Spinal cord (tissue), 9 donors: ENCODE measurements at regions not wholly inside any gene's neighbourhood (a gene's known extent, or its start where the extent isn't known, plus 50 kb on each side); places are given as distances from the start of the nearest gene placed in this dataset.

ENCODE experiments used
- DNase-seq, 6 donors: peaks; one replicate each; pipeline versions ENCODE4 v3.0.0 to v3.0.0-alpha.2; 2013 to 2015; ENCODE audit warnings: low spot score in 6 of 6, low read depth in 4 of 6
- H3K27ac ChIP-seq: one replicate; pipeline ENCODE4 v1.5.1; 2013; ENCODE audit warnings: low read depth, low read length, control low read depth
- H3K27me3 ChIP-seq: one replicate; pipeline ENCODE4 v1.6.1; 2013; ENCODE audit warnings: low read length; ENCODE audit not compliant: control insufficient read depth, insufficient read depth
- H3K36me3 ChIP-seq: one replicate; pipeline ENCODE4 v1.6.1; 2013; ENCODE audit warnings: low read length; ENCODE audit not compliant: control insufficient read depth, insufficient read depth
- H3K4me1 ChIP-seq: one replicate; pipeline ENCODE4 v1.6.1; 2013; ENCODE audit warnings: low read length; ENCODE audit not compliant: control insufficient read depth, insufficient read depth
- H3K4me3 ChIP-seq: one replicate; pipeline ENCODE4 v1.5.1; 2013; ENCODE audit warnings: low read depth, low read length, control low read depth
- H3K9me3 ChIP-seq: one replicate; pipeline ENCODE4 v1.6.1; 2013; ENCODE audit warnings: low read length; ENCODE audit not compliant: control insufficient read depth, insufficient read depth
- WGBS: methylation state at CpG from one replicate; pipeline ENCODE4 v1.1.5; 2013; ENCODE audit warnings: missing lambda C conversion rate; ENCODE audit not compliant: insufficient coverage; 5-methylcytosine and 5-hydroxymethylcytosine counted together
- donor health status: healthy.

DNA sequence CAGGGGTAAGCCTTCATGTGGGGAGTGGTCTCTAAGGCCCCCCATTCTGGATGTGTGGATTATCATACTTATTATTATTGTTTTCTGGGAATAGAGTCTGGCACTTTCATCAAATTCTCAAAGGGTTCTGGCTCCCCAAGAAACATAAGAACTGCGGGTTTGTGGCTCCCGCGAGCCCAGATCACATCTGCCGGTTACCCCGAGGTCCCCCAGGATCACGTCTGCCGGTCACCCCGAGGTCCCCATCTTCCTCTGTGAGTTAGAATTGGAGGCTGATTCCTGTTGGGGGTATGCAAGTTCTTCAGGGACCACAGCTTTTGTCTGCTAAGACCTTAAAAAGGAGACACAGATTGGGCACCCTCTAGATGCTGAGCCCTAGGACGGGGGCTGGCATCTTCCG lies 116.7 kb upstream of the FRMD1 start:
- Histone ChIP-seq H3K4me3 (no peak overlapping the region), H3K9me3 (no peaks in the 10 kb centered on the region), H3K4me1 (peaks cover 10% of the 10 kb centered on the region), H3K27me3 (no peaks in the 10 kb centered on the region), H3K36me3 (no peaks in the 10 kb centered on the region), H3K27ac (no peak overlapping the region)
- 87% methylated on average over 7 of the region's 10 CpGs for WGBS
- DNase-seq: no peak

DNA sequence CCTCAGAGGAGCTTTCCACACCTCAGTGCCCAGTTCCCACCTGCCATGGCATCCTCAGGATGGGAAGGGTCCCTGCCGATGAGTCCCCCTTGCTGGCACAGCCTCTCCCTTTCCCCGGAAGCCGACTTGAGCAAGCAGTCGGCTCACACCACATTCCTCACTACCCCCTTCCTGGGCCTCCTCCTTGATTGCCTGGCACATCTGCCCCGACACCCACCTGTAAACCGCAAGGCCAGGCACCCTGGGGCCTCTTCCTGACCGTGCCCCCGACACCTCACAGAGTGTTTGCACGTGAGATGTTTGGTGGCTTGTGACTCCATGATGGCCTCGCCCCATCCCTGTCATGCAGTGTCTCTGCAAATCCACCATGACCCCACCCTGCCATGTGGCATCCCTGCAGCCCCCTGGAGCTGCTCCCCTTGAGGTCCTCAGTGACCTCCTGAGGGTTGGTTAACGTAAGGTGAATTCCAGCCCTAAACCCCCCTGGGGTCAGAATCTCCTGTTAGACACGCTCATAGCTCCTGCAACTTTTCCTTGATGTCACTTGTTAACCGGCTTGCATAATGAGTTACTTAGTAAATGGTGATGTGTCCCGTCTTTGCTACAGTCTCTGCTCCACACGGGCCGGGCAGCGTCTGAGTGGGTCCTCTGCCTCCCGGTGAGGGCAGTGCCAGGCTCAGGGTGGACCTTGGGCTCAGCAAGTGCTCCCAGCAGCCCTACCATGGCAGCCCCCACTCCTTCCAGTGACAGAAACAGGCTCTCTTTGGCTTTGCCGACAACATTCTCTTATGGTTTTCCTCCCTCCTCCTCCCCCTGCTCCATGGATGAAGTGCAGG lies 115.9 kb upstream of the FRMD1 start:
- Histone ChIP-seq H3K27me3 (no peaks in the 10 kb centered on the region), H3K27ac (no peak overlapping the region), H3K4me1 (peaks cover 10% of the 10 kb centered on the region), H3K9me3 (no peaks in the 10 kb centered on the region), H3K4me3 (no peak overlapping the region), H3K36me3 (no peaks in the 10 kb centered on the region)
- no peak for DNase-seq
- 82% methylated on average over 17 of the region's 19 CpGs for WGBS

DNA sequence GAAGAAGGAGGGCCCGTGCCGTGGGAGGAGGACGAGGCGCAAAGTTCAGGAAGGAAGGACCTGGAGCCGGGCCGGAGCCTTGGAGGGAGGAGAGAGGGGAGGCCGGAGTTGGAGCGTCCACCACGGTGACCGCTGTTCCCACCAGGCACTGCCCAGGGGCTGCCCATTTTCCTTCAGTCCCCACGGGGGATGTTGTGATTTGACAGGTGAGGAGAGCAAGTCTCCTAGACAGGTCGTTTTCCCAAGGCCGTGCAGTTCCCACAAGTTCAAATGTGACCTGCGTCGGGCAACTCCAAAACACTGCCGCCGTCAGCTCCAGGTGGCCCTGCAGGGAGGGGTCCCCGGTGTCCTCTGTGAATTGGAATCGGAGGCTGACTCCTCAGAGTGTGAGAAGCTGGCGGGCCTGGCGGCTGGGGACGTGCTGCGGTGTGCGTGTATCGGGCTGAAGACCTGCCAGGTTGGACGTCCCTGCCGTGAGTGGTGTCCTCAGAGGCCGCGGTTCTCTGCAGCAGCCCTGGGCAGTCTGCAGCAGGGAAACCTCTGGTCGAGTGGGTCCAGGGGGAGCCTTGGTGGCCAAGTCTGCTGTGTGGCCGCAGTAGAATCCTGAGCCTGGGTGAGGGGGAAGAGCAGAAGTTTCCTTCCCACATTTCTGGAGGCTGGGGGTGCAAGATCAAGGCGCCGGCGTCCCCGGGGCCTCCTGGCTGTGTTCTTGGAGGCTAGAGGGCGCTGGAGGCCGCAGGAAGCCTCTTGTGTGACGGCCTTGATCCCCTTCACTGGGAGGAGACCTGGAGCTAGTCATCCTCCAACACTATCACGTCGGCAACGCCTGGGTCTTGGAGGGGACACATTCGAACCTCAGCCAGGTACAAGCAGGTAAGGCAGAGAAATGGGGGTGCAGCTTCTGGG lies 115.1 kb upstream of the FRMD1 start:
- WGBS: 90% methylated on average over 42 of the region's 42 CpGs
- Histone ChIP-seq H3K27me3 (no peaks in the 10 kb centered on the region), H3K9me3 (no peaks in the 10 kb centered on the region), H3K27ac (no peak overlapping the region), H3K36me3 (no peaks in the 10 kb centered on the region), H3K4me1 (peaks cover 10% of the 10 kb centered on the region), H3K4me3 (no peak overlapping the region)
- DNase-seq: no peak

DNA sequence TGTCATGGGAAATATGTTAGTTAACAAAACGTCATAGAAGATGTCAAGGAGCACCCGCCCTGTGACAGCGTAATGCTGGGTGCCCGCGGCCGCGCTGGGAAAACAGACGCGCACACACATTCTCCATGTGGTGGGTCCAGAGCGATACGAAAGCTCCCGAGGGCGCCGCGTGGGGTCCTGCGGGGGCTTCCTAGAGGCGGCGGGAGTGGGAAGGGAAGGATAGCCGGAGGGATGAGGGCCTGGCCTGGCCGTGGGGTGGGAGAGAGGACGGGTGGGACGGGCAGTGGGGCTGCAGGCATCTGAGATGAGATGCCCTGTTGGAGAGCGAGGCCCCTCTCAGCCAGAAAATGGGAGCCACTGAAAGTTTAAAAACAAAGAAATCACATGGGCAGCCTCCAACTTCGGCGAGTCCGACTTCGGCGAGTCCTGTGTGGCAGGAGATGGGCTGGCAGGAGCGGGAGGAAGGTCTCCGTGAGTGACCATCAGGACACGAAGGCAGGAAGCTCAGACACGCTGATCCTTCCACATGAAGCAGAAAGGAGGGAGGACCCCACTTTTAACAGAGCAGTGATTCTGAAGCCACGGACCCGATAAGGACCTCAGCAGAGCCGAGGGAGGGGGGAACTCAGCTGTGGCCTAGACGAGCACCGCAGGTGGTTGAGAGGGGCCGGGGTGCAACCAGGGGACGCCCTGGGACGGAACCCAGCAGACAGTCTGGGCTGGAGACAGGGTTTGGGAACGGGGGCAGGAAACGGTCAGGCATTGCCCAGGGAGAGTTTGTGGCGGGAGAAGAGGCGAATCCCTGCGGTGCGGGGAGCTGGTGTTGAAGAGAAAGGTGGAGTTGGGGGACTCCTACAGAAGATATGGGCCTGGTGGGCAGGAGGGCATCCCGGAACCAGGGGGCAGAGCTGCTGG lies 114.1 kb upstream of the FRMD1 start:
- no peaks in the 10 kb centered on the region for H3K36me3 ChIP-seq
- H3K9me3 ChIP-seq: no peaks in the 10 kb centered on the region
- H3K27ac ChIP-seq: no peak overlapping the region
- DNase-seq: no peak
- H3K4me1 ChIP-seq: peaks cover 10% of the 10 kb centered on the region
- WGBS: 95% methylated on average over 43 of the region's 47 CpGs
- no peak overlapping the region for H3K4me3 ChIP-seq
- no peaks in the 10 kb centered on the region for H3K27me3 ChIP-seq

DNA sequence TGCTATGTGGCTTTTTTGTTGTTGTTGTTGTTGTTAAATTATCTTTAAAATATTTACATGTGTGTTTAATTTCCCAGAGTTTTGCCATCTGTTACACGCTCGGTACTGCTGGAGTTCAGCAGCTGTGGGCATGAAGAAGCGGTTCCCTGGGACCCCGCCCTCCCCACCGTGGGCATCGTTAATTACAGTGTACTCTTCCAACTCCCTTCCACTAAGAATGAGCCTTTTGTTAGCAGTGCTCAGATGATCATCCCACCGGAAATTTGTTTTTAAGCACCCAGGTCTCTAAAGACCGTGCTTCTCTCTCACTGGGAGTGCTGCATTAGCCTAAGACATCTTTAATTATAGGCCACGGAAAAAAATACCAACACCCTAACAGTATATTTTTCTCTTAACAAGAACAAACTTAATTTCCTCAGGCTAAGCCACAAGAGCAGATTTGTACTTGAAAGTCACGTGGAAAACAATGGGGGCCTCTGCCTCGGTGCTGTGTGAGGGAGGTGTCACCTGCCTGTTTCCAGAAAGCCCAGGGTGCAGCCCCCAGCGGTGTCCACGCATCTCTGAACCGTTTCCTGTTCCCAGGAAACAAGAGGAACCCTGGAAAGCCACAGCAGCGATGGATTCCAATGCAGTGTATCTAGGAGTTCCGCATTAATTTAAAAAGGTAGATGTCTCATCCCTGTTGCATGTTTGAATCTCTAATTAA lies 113.3 kb upstream of the FRMD1 start:
- no peaks in the 10 kb centered on the region for H3K9me3 ChIP-seq
- no peak overlapping the region for H3K27ac ChIP-seq
- H3K4me3 ChIP-seq: no peak overlapping the region
- peak in 4 of 6 donors; percentile 22 to 81 (median 50) for DNase-seq
- H3K4me1 ChIP-seq: peaks cover 10% of the 10 kb centered on the region
- no peaks in the 10 kb centered on the region for H3K36me3 ChIP-seq
- H3K27me3 ChIP-seq: no peaks in the 10 kb centered on the region
- 33% methylated on average over 15 of the region's 16 CpGs for WGBS

DNA sequence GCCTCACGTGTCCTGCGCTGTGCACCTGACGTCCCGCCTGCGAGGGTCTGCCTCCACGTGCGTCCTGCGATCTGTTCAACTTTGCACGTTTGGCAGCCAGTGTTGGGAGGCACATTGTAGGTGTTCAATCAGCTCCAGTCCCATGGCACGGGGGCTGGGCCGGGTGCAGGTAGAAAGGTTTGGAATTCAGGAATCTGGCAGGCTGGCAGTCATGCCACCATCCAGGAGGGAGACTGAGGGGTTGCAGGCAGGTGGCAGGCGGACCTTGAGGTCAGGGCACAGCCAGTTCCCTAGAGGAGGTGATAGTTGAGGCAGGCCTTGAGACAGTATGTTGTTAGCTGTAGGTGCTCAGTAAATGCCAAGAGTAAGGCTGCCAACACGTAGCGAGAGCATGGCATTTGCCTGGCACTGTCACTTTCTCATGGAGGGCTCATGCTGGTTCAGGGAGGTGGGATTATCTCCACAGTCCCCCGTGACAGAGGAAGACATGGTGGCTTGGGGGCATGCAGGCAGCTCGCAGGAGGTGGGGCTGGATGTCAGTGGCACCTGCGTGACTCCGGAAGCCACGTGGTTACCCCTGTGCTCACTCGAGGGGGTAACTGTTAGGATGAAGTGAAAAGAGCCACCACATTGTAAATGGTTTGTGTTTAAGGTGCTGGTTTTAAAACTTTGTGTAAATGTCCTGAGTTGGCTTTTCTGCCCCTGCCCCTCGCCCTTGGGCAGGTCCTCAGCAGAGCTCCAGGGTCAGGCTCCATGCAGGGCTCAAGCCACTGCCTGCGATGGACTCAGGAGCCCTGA lies 111.8 kb upstream of the FRMD1 start:
- no peak overlapping the region for H3K4me3 ChIP-seq
- no peak for DNase-seq
- H3K36me3 ChIP-seq: no peaks in the 10 kb centered on the region
- no peaks in the 10 kb centered on the region for H3K27me3 ChIP-seq
- H3K27ac ChIP-seq: no peak overlapping the region
- no peaks in the 10 kb centered on the region for H3K9me3 ChIP-seq
- H3K4me1 ChIP-seq: peaks cover 10% of the 10 kb centered on the region
- WGBS: 92% methylated on average over 22 of the region's 22 CpGs

DNA sequence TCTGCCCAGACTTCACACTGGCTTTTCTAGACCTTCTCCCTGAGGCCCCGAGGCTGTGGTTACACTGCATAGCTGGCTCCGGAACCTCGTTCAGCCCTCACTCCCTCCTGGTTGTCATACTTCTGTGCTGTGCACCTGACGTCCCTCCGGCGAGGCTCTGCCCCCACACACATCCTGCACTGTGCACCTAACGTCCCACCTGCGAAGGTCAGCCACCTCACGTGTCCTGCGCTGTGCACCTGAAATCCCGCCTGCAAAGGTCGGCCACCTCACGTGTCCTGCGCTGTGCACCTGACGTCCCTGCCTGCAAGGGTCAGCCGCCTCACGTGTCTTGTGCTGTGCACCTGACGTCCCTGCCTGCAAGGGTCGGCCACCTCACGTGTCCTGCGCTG lies 111.0 kb upstream of the FRMD1 start:
- H3K27me3 ChIP-seq: no peaks in the 10 kb centered on the region
- no peak overlapping the region for H3K4me3 ChIP-seq
- peaks cover 10% of the 10 kb centered on the region for H3K4me1 ChIP-seq
- no peaks in the 10 kb centered on the region for H3K9me3 ChIP-seq
- 98% methylated on average over 20 of the region's 21 CpGs for WGBS
- no peak for DNase-seq
- no peaks in the 10 kb centered on the region for H3K36me3 ChIP-seq
- no peak overlapping the region for H3K27ac ChIP-seq

DNA sequence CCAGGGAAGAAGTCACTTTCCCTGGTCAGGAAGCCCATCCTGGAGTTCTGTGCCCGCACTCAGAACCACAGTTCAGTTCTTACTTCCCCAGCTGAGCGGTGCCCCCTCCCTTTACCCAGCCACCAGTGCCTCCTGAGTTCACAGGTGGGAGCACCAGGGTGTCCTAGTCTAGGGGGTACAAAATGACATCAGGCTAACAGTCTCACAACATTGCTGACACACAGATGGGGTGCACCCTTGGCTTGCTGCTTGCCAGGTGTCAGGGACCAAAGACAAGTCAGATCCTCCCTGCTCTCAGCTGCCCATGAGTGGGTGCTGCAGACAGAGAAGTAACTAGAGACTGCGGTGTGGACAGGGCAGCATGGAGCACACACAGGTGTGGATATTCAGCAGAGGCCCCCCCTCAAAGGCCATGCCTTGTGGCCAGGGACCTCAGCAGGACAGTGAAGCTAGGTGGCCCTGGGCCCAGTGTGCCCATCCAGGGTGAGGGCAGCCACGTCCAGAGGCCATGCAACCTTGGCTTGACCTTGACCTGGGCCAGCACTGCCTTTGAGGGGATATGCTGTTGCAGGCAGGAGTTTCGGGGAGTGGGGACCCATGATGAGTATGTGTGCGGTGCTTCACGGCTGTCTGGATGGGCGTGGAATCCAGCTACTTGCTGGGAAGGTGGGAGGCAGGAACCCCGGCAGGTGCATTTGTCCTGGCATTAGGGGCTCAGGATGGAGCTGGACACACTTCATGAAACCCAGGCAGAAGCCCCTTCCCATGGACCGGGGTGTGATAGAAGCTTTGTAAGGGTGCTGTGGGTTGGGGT lies 110.4 kb upstream of the FRMD1 start:
- no peak for DNase-seq
- Histone ChIP-seq H3K27ac (no peak overlapping the region), H3K27me3 (no peaks in the 10 kb centered on the region), H3K4me1 (peaks cover 10% of the 10 kb centered on the region), H3K4me3 (no peak overlapping the region), H3K36me3 (no peaks in the 10 kb centered on the region), H3K9me3 (no peaks in the 10 kb centered on the region)
- WGBS: 92% methylated on average over 9 of the region's 10 CpGs
